ENCODE measurements at regions not wholly inside any gene's neighbourhood (a gene's known extent, or its start where the extent isn't known, plus 50 kb on each side); places are given as distances from the start of the nearest gene placed in this dataset.

DNA sequence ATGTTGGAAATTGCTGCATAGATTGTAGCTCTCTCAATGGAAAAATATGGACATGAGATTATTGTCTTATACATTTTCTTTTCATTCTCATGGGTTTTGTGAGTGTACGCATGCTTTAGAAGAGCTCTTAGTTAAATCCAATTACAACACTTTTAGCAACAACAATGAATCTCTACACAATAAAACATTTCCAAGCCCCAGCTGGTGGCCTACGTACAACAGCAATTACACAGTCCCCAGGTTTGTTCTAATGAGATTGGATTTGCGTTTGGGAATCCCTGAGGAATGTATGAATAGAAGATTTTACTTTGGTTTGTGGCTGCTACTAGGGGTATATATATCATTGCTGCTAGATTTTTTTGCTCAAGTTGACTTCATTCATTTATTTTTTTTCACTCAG, 98.6 kb downstream of the FHDC1 start:
- Histone ChIP-seq H3K27me3 (no peaks in the 10 kb centered on the region), H3K36me3 (no peaks in the 10 kb centered on the region), H3K4me1 (no peaks in the 10 kb centered on the region), H3K4me3 (no peak overlapping the region), H3K27ac (no peak overlapping the region), H3K9me3 (peaks cover 0 to 9% (median 0%) of the 10 kb centered on the region in 4 donors)
- TF ChIP-seq, protein P1, sequence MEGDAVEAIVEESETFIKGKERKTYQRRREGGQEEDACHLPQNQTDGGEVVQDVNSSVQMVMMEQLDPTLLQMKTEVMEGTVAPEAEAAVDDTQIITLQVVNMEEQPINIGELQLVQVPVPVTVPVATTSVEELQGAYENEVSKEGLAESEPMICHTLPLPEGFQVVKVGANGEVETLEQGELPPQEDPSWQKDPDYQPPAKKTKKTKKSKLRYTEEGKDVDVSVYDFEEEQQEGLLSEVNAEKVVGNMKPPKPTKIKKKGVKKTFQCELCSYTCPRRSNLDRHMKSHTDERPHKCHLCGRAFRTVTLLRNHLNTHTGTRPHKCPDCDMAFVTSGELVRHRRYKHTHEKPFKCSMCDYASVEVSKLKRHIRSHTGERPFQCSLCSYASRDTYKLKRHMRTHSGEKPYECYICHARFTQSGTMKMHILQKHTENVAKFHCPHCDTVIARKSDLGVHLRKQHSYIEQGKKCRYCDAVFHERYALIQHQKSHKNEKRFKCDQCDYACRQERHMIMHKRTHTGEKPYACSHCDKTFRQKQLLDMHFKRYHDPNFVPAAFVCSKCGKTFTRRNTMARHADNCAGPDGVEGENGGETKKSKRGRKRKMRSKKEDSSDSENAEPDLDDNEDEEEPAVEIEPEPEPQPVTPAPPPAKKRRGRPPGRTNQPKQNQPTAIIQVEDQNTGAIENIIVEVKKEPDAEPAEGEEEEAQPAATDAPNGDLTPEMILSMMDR (IDR thresholded peaks at IDR 0.05): no peak
- no peak for TF ChIP-seq POLR2A (IDR thresholded peaks at IDR 0.05)
- TF ChIP-seq EP300 (IDR thresholded peaks at IDR 0.05): no peak
- no peak for DNase-seq (ENCODE audit: low spot score in 2 of 2)
- 72 to 80% methylated on average over 3 of the region's 3 CpGs for WGBS, 2 donors

DNA sequence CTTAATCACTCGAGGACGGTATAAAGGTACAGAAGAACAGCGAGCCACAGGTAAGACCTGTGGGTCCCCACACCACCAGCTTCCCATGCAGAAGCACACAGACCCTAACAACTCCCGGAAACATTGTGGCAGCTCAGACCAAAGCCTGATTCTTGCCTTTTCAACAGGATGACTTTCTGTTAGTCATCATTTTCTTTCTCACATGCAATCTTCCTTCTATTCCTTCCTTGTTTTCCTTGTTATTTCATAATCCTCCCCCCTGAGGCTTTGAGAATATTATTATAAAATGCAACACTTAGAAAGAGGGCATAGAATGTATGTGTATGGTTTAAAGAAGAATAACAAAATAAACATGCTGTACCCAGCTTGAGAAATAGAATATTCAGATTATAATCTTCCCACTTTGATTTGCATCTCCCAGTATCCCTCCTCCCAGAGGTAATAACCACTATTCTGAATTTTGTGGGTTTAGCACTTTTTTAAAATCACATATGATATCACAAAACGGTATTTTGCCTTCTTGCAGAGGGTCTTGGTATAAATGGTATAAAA, 100.9 kb downstream of the FHDC1 start:
- H3K9me3 ChIP-seq: peaks cover 0 to 5% (median 0%) of the 10 kb centered on the region in 4 donors
- TF ChIP-seq POLR2A (IDR thresholded peaks at IDR 0.05) (no peak), EP300 (IDR thresholded peaks at IDR 0.05) (no peak)
- TF ChIP-seq, protein P1 (IDR thresholded peaks at IDR 0.05): no peak
- H3K36me3 ChIP-seq: no peaks in the 10 kb centered on the region
- 86% methylated on average over 5 of the region's 5 CpGs for WGBS, 2 donors
- H3K27me3 ChIP-seq: no peaks in the 10 kb centered on the region
- no peak overlapping the region for H3K4me3 ChIP-seq
- H3K27ac ChIP-seq: no peak overlapping the region
- H3K4me1 ChIP-seq: no peaks in the 10 kb centered on the region
- DNase-seq (ENCODE audit: low spot score in 2 of 2): no peak

DNA sequence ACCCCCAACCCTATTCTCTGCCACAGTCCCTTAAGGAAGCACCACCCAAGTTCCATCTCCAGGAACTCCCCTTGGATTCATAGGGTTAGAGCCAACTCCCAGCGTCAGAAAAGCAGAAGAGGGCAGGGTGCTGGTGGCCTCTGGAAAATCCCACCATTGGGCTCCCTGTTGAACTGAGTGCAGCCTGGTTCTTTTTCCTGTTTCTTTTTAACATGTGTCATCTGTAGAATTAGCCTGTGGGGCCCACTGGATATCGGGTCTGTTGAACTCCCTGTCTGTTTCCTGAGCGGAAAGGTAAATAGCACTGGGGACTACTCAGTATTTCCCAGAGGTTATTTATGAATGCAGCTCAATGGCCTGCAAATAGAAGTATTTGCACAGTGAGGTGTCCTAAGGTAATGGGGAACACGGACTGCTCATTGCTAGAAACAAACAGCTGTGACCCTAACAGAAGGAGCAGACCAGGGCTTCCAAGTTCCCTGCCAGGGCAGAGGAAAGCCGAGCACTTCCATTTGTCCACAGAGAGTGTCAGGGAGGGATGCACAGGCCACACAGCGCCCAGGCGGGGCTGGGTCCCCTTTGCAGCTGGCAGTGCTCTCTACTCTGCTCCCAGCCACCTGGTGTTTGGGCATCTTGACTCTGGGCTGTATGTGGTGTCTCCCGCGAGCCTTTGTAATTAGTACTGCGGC, 102.6 kb downstream of the FHDC1 start:
- no peak overlapping the region for H3K4me3 ChIP-seq
- H3K27me3 ChIP-seq: no peaks in the 10 kb centered on the region
- H3K9me3 ChIP-seq: peaks cover 0 to 5% (median 0%) of the 10 kb centered on the region in 4 donors
- no peaks in the 10 kb centered on the region for H3K4me1 ChIP-seq
- TF ChIP-seq, protein P1 (IDR thresholded peaks at IDR 0.05): no peak
- DNase-seq (ENCODE audit: low spot score in 2 of 2): no peak
- H3K27ac ChIP-seq: no peak overlapping the region
- no peaks in the 10 kb centered on the region for H3K36me3 ChIP-seq
- 63 to 65% methylated on average over 10 of the region's 10 CpGs for WGBS, 2 donors

DNA sequence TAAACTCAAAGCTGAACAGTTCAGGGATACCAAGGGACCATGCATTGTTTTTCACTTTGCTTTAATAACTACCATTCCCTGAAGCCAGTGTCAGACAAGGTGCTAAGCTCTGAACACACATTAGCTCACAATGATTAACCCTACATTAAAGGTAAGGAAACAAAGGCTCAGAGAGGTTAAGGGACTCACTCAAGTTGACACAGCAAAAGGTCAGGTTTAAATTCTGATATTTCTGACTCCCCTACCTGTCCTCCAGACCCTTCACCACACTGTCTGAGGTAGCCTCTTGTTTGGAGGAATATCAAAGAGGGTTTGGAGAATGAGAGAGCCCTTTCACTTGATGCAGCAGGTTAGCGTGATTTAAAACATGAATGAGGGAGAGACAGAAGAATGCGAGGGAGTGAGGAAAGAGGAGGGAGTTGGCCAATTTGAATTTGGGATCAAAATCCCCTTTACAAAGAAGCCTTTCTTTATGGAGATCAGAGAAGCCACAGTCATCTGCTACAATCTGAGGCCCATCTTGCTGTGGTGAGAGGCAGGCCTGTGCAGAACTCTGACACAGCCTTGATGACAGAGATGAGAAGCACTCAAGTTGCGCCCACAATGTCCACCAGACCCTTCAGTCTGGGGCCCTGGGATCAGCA, 103.5 kb downstream of the FHDC1 start:
- no peaks in the 10 kb centered on the region for H3K4me1 ChIP-seq
- WGBS, 2 donors: 50 to 54% methylated on average over 3 of the region's 3 CpGs
- peak overlapping the region in 1 of 4 donors; percentile 36 for H3K27ac ChIP-seq
- no peak for DNase-seq (ENCODE audit: low spot score in 2 of 2)
- H3K27me3 ChIP-seq: no peaks in the 10 kb centered on the region
- TF ChIP-seq POLR2A (IDR thresholded peaks at IDR 0.05) (no peak), EP300 (IDR thresholded peaks at IDR 0.05) (no peak)
- TF ChIP-seq, protein P1 (IDR thresholded peaks at IDR 0.05): no peak
- no peaks in the 10 kb centered on the region for H3K36me3 ChIP-seq
- peaks cover 0 to 5% (median 0%) of the 10 kb centered on the region in 4 donors for H3K9me3 ChIP-seq
- no peak overlapping the region for H3K4me3 ChIP-seq

DNA sequence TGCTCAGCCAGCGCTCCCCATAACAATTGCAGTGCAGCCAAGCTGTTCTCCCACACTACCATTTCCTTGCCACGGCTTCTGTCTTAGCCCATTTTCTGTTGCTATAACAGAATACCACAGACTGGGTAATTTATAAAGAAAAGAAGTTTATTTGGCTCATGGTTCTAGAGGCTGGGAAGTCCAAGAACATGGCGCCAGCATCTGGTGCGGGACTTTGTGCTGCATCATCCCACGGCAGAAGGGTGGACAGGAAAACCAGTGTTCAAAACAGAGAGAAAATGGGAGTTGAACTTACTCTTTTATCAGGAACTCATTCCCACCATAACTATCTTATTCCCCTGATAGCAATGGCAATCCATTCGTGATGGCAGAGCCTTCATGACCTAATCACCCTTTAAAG, 104.6 kb downstream of the FHDC1 start:
- no peaks in the 10 kb centered on the region for H3K36me3 ChIP-seq
- no peak overlapping the region for H3K4me3 ChIP-seq
- no peaks in the 10 kb centered on the region for H3K27me3 ChIP-seq
- WGBS, 2 donors: 77 to 92% methylated on average over 6 of the region's 6 CpGs
- H3K9me3 ChIP-seq: peaks cover 0 to 5% (median 0%) of the 10 kb centered on the region in 4 donors
- no peaks in the 10 kb centered on the region for H3K4me1 ChIP-seq
- DNase-seq (ENCODE audit: low spot score in 2 of 2): no peak
- no peak for TF ChIP-seq EP300 (IDR thresholded peaks at IDR 0.05)
- TF ChIP-seq, protein P1 (IDR thresholded peaks at IDR 0.05): no peak
- no peak for TF ChIP-seq POLR2A (IDR thresholded peaks at IDR 0.05)
- H3K27ac ChIP-seq: no peak overlapping the region

Measured in tibial nerve (tissue), 4 donors.